ENCODE measurements at regions not wholly inside any gene's neighbourhood (a gene's known extent, or its start where the extent isn't known, plus 50 kb on each side); places are given as distances from the start of the nearest gene placed in this dataset.

GRCh38 chr4:13892739-13893105 lies 265.2 kb upstream of the BOD1L1 start:
- peak overlapping the region; percentile 96 for H3K27ac Mint-ChIP-seq (ENCODE audit: unreplicated experiment)
- H3K27me3 Mint-ChIP-seq (ENCODE audit: unreplicated experiment) = no peaks in the 10 kb centered on the region
- no peaks in the 10 kb centered on the region for H3K9me3 Mint-ChIP-seq (ENCODE audit: unreplicated experiment)
- no peak for DNase-seq (ENCODE audit: extremely low spot score, unreplicated experiment)
- H3K4me3 Mint-ChIP-seq (ENCODE audit: unreplicated experiment) = peak overlapping the region; percentile 24
- TF ChIP-seq CTCF (IDR thresholded peaks at IDR 0.05) = no peak
- peaks cover 67% of the 10 kb centered on the region for H3K4me1 Mint-ChIP-seq (ENCODE audit: unreplicated experiment)
- no peaks in the 10 kb centered on the region for H3K36me3 Mint-ChIP-seq (ENCODE audit: unreplicated experiment)

- H3K36me3 Mint-ChIP-seq (ENCODE audit: unreplicated experiment) = no peaks in the 10 kb centered on the region
- peaks cover 63% of the 10 kb centered on the region for H3K4me1 Mint-ChIP-seq (ENCODE audit: unreplicated experiment)
- H3K27ac Mint-ChIP-seq (ENCODE audit: unreplicated experiment) = peak overlapping the region; percentile 96
- peak overlapping the region; percentile 24 for H3K4me3 Mint-ChIP-seq (ENCODE audit: unreplicated experiment)
- no peak for TF ChIP-seq CTCF (IDR thresholded peaks at IDR 0.05)
- H3K9me3 Mint-ChIP-seq (ENCODE audit: unreplicated experiment) = no peaks in the 10 kb centered on the region
- no peak for DNase-seq (ENCODE audit: extremely low spot score, unreplicated experiment)
- no peaks in the 10 kb centered on the region for H3K27me3 Mint-ChIP-seq (ENCODE audit: unreplicated experiment)
Observed at GRCh38 chr4:13893211-13893610, 265.7 kb upstream of the BOD1L1 start.

- H3K4me3 Mint-ChIP-seq (ENCODE audit: unreplicated experiment) = no peak overlapping the region
- H3K36me3 Mint-ChIP-seq (ENCODE audit: unreplicated experiment) = peaks cover 1% of the 10 kb centered on the region
- no peak for TF ChIP-seq CTCF (IDR thresholded peaks at IDR 0.05)
- peak overlapping the region; percentile 96 for H3K27ac Mint-ChIP-seq (ENCODE audit: unreplicated experiment)
- no peaks in the 10 kb centered on the region for H3K27me3 Mint-ChIP-seq (ENCODE audit: unreplicated experiment)
- H3K9me3 Mint-ChIP-seq (ENCODE audit: unreplicated experiment) = no peaks in the 10 kb centered on the region
- no peak for DNase-seq (ENCODE audit: extremely low spot score, unreplicated experiment)
- H3K4me1 Mint-ChIP-seq (ENCODE audit: unreplicated experiment) = peaks cover 57% of the 10 kb centered on the region
Observed at GRCh38 chr4:13893987-13894386, 266.5 kb upstream of the BOD1L1 start.

- H3K36me3 Mint-ChIP-seq (ENCODE audit: unreplicated experiment) = peaks cover 1% of the 10 kb centered on the region
- H3K4me1 Mint-ChIP-seq (ENCODE audit: unreplicated experiment) = peaks cover 62% of the 10 kb centered on the region
- H3K27ac Mint-ChIP-seq (ENCODE audit: unreplicated experiment) = no peak overlapping the region
- no peak for DNase-seq (ENCODE audit: extremely low spot score, unreplicated experiment)
- no peaks in the 10 kb centered on the region for H3K27me3 Mint-ChIP-seq (ENCODE audit: unreplicated experiment)
- no peaks in the 10 kb centered on the region for H3K9me3 Mint-ChIP-seq (ENCODE audit: unreplicated experiment)
- no peak overlapping the region for H3K4me3 Mint-ChIP-seq (ENCODE audit: unreplicated experiment)
- TF ChIP-seq CTCF (IDR thresholded peaks at IDR 0.05) = no peak
Observed at GRCh38 chr4:13900780-13901179, 273.3 kb upstream of the BOD1L1 start.

- Mint-ChIP-seq H3K27ac (ENCODE audit: unreplicated experiment) (peak overlapping the region; percentile 4), H3K4me3 (ENCODE audit: unreplicated experiment) (no peak overlapping the region), H3K36me3 (ENCODE audit: unreplicated experiment) (peaks cover 1% of the 10 kb centered on the region), H3K27me3 (ENCODE audit: unreplicated experiment) (no peaks in the 10 kb centered on the region), H3K4me1 (ENCODE audit: unreplicated experiment) (peaks cover 75% of the 10 kb centered on the region), H3K9me3 (ENCODE audit: unreplicated experiment) (no peaks in the 10 kb centered on the region)
- no peak for TF ChIP-seq CTCF (IDR thresholded peaks at IDR 0.05)
- DNase-seq (ENCODE audit: extremely low spot score, unreplicated experiment) = no peak
Observed at GRCh38 chr4:13902146-13902545, 274.6 kb upstream of the BOD1L1 start.
